Skin epidermis (tissue), 12 donors: ENCODE measurements at regions not wholly inside any gene's neighbourhood (a gene's known extent, or its start where the extent isn't known, plus 50 kb on each side); places are given as distances from the start of the nearest gene placed in this dataset.

ENCODE experiments used
- H3K27ac ChIP-seq, 21 experiments: fragments of 200-600 bp; sonication (generic) in 11 of 21; one replicate each; pipeline ENCODE4 v1.5.0; 2020; ENCODE audit warnings: mild to moderate bottlenecking in 3 of 21, inconsistent platforms in 2 of 21, moderate library complexity in 2 of 21
- H3K4me3 ChIP-seq, 7 experiments: fragments of 200-600 bp; sonication (generic) in 2 of 7; one replicate each; pipeline ENCODE4 v1.5.0; 2020; ENCODE audit warnings: inconsistent platforms in 2 of 7, mild to moderate bottlenecking in 2 of 7, moderate library complexity in 1 of 7

- Histone ChIP-seq H3K4me3 (peak overlapping the region in 4 of 7 experiments; percentile 32 to 58 (median 45)), H3K27ac (no peak overlapping the region)
These were observed 61.1 kb downstream of the SPATA31C2 start for GRCh38 chr9:88077071-88077617.

GRCh38 chr9:88076286-88077070, 61.8 kb downstream of the SPATA31C2 start:
- H3K27ac ChIP-seq = peak overlapping the region in 3 of 21 experiments; percentile 4 to 59 (median 37)
- peak overlapping the region; percentile 32 to 58 (median 42) for H3K4me3 ChIP-seq

GRCh38 chr9:88075966-88076285, 62.3 kb downstream of the SPATA31C2 start:
- Histone ChIP-seq H3K4me3 (peak overlapping the region; percentile 32 to 58 (median 42)), H3K27ac (peak overlapping the region in 1 of 21 experiments; percentile 59)

- Histone ChIP-seq H3K4me3 (no peak overlapping the region), H3K27ac (no peak overlapping the region)
These were observed 62.8 kb downstream of the SPATA31C2 start for GRCh38 chr9:88075506-88075905.

GRCh38 chr9:88074931-88075330, 63.3 kb downstream of the SPATA31C2 start:
- Histone ChIP-seq H3K4me3 (no peak overlapping the region), H3K27ac (no peak overlapping the region)

GRCh38 chr9:88072831-88073375, 65.4 kb downstream of the SPATA31C2 start:
- no peak overlapping the region for H3K27ac ChIP-seq
- no peak overlapping the region for H3K4me3 ChIP-seq

- Histone ChIP-seq H3K27ac (no peak overlapping the region), H3K4me3 (no peak overlapping the region)
These were observed 66.9 kb downstream of the SPATA31C2 start for GRCh38 chr9:88071331-88071730.

GRCh38 chr9:88065619-88066018, 72.7 kb downstream of the SPATA31C2 start:
- H3K27ac ChIP-seq = no peak overlapping the region
- H3K4me3 ChIP-seq = no peak overlapping the region

- no peak overlapping the region for H3K4me3 ChIP-seq
- H3K27ac ChIP-seq = no peak overlapping the region
These were observed 73.7 kb downstream of the SPATA31C2 start for GRCh38 chr9:88064554-88064953.

GRCh38 chr9:88060746-88061145, 77.5 kb downstream of the SPATA31C2 start:
- H3K4me3 ChIP-seq = no peak overlapping the region
- H3K27ac ChIP-seq = no peak overlapping the region

- H3K27ac ChIP-seq = no peak overlapping the region
- no peak overlapping the region for H3K4me3 ChIP-seq
These were observed 78.8 kb downstream of the SPATA31C2 start for GRCh38 chr9:88059469-88059868.

- Histone ChIP-seq H3K27ac (no peak overlapping the region), H3K4me3 (no peak overlapping the region)
These were observed 81.4 kb downstream of the SPATA31C2 start for GRCh38 chr9:88056876-88057275.

- Histone ChIP-seq H3K4me3 (no peak overlapping the region), H3K27ac (no peak overlapping the region)
These were observed 79.6 kb upstream of the CDK20 start for GRCh38 chr9:88053856-88054501.

- Histone ChIP-seq H3K27ac (no peak overlapping the region), H3K4me3 (no peak overlapping the region)
These were observed 78.1 kb upstream of the CDK20 start for GRCh38 chr9:88052321-88052965.

- H3K4me3 ChIP-seq = no peak overlapping the region
These were observed 76.8 kb upstream of the CDK20 start for GRCh38 chr9:88051138-88051537.

GRCh38 chr9:88049677-88050307, 75.5 kb upstream of the CDK20 start:
- Histone ChIP-seq H3K4me3 (no peak overlapping the region), H3K27ac (no peak overlapping the region)

More at GRCh38 chr9:88051138-88051537, 76.8 kb upstream of the CDK20 start:
- no peak overlapping the region for H3K27ac ChIP-seq

- Histone ChIP-seq H3K4me3 (no peak overlapping the region), H3K27ac (no peak overlapping the region)
These were observed 72.2 kb upstream of the CDK20 start for GRCh38 chr9:88046542-88046941.

GRCh38 chr9:88045686-88046085, 71.4 kb upstream of the CDK20 start:
- no peak overlapping the region for H3K27ac ChIP-seq

GRCh38 chr9:88044200-88044599, 69.9 kb upstream of the CDK20 start:
- H3K4me3 ChIP-seq = no peak overlapping the region
- H3K27ac ChIP-seq = no peak overlapping the region

More at GRCh38 chr9:88045686-88046085, 71.4 kb upstream of the CDK20 start:
- no peak overlapping the region for H3K4me3 ChIP-seq

- no peak overlapping the region for H3K4me3 ChIP-seq
- no peak overlapping the region for H3K27ac ChIP-seq
These were observed 69.3 kb upstream of the CDK20 start for GRCh38 chr9:88043647-88044046.
